SK-N-SH (cell line): ENCODE measurements at regions not wholly inside any gene's neighbourhood (a gene's known extent, or its start where the extent isn't known, plus 50 kb on each side); places are given as distances from the start of the nearest gene placed in this dataset.

Source experiments
- CTCF ChIA-PET: fragments of 300-600, 350-600 bp; formaldehyde crosslinking; extraction: SDS; loops from one replicate; lab custom pipeline; 2021; lab: Yijun Ruan, JAX
- POLR2A ChIA-PET: fragments of 350-600 bp; sonication (Branson Sonifier 250); formaldehyde crosslinking; extraction: SDS; loops from one replicate; lab custom pipeline; 2020; ENCODE audit warnings: antibody characterized with exemption, inconsistent platforms; lab: Yijun Ruan, JAX
- DNase-seq: peaks from one replicate; pipeline ENCODE4 v3.0.0; 2012
- H2AFZ ChIP-seq: fragments of 200-600 bp; sonication (generic); 2 replicates; pipeline ENCODE4 v1.8.1; 2016; ENCODE audit warnings: antibody characterized with exemption, mild to moderate bottlenecking, low read depth
- H3F3A ChIP-seq: fragments of 200-600 bp; sonication (generic); replicated peaks from 2 replicates; pipeline ENCODE3; 2016; ENCODE audit warnings: antibody characterized with exemption, mild to moderate bottlenecking; ENCODE audit not compliant: insufficient read depth
- H3K27ac ChIP-seq, 2 experiments: fragments of 200-500 bp in 1 of 2; fragments of 200-600 bp in 1 of 2; sonication (Bioruptor generic) in 1 of 2; sonication (generic), shearing (Covaris generic) in 1 of 2; 2 replicates each; pipeline versions ENCODE4 v1.5.1 to v1.6.1; 2014 to 2016; ENCODE audit warnings: low read depth in 2 of 2, inconsistent platforms in 1 of 2, low read length in 1 of 2, mild to moderate bottlenecking in 1 of 2, mixed read lengths in 1 of 2
- H3K27me3 ChIP-seq: fragments of 200-600 bp; sonication (generic), shearing (Covaris generic); 2 replicates; pipeline ENCODE4 v1.6.1; 2016; ENCODE audit warnings: mixed run types; ENCODE audit not compliant: insufficient read depth
- H3K36me3 ChIP-seq, 2 experiments: fragments of 200-500 bp in 1 of 2; fragments of 200-600 bp in 1 of 2; sonication (Bioruptor generic) in 1 of 2; sonication (generic) in 1 of 2; replicated peaks in 1 of 2; 2 replicates each; pipeline versions ENCODE3 to v1.5.1; 2014 to 2016; ENCODE audit warnings: low read length in 1 of 2, mild to moderate bottlenecking in 1 of 2; ENCODE audit not compliant: insufficient read depth in 2 of 2, control insufficient read depth in 1 of 2
- H3K4me1 ChIP-seq, 2 experiments: fragments of 200-500 bp in 1 of 2; fragments of 200-600 bp in 1 of 2; sonication (Bioruptor generic) in 1 of 2; sonication (generic), shearing (Covaris generic) in 1 of 2; 2 replicates each; pipeline versions ENCODE4 v1.5.1 to v1.6.1; 2014 to 2016; ENCODE audit warnings: low read depth in 1 of 2, low read length in 1 of 2, mixed run types in 1 of 2; ENCODE audit not compliant: insufficient read depth in 2 of 2, control insufficient read depth in 1 of 2
- H3K4me2 ChIP-seq: fragments of 200-600 bp; sonication (generic), shearing (Covaris generic); 2 replicates; pipeline ENCODE4 v1.6.1; 2017; ENCODE audit warnings: mixed run types
- H3K4me3 ChIP-seq, 2 experiments: fragments of 200-500 bp in 1 of 2; fragments of 200-600 bp in 1 of 2; sonication (Bioruptor generic) in 1 of 2; sonication (generic), shearing (Covaris generic) in 1 of 2; 2 replicates each; pipeline versions ENCODE4 v1.5.1 to v1.8.1; 2014 to 2016; ENCODE audit warnings: low read depth in 2 of 2, inconsistent platforms in 1 of 2, low read length in 1 of 2, mild to moderate bottlenecking in 1 of 2, mixed read lengths in 1 of 2, moderate library complexity in 1 of 2
- H3K79me2 ChIP-seq: fragments of 200-600 bp; sonication (generic); 2 replicates; pipeline ENCODE4 v1.8.1; 2017; ENCODE audit warnings: mild to moderate bottlenecking; ENCODE audit not compliant: insufficient read depth
- H3K9ac ChIP-seq: fragments of 200-600 bp; sonication (generic); 2 replicates; pipeline ENCODE4 v1.6.1; 2017; ENCODE audit warnings: mixed run types
- H3K9me2 ChIP-seq: fragments of 200-600 bp; sonication (generic); 2 replicates; pipeline ENCODE4 v1.6.1; 2017; ENCODE audit warnings: mixed run types
- H3K9me3 ChIP-seq: fragments of 200-600 bp; sonication (generic); 2 replicates; pipeline ENCODE4 v1.6.1; 2017; ENCODE audit warnings: mixed run types, mild to moderate bottlenecking, moderate library complexity
- H4K20me1 ChIP-seq: fragments of 200-600 bp; sonication (generic); 2 replicates; pipeline ENCODE4 v1.6.1; 2017; ENCODE audit warnings: mild to moderate bottlenecking, mixed run types; ENCODE audit not compliant: insufficient read depth
- CHD2 ChIP-seq: fragments of 150-350 bp; IDR thresholded peaks from 2 replicates; pipeline ENCODE4 v1.6.1; 2018; ENCODE audit warnings: low read length; ENCODE audit not compliant: partially characterized antibody
- ELF1 ChIP-seq: IDR thresholded peaks from 2 replicates; pipeline ENCODE4 v1.4.0; 2012
- EP300 ChIP-seq, 2 experiments: IDR thresholded peaks; 2 replicates each; pipeline versions ENCODE4 v1.4.0 to v1.6.1; 2012; ENCODE audit warnings: borderline replicate concordance in 1 of 2, low read depth in 1 of 2, low read length in 1 of 2
- EZH2phosphoT487 ChIP-seq: fragments of 200-600 bp; sonication (generic); IDR thresholded peaks from 2 replicates; pipeline ENCODE4 v1.6.1; 2017; ENCODE audit warnings: low read depth, mixed run types, mild to moderate bottlenecking, antibody characterized with exemption, moderate library complexity, borderline replicate concordance
- GABPA ChIP-seq: IDR thresholded peaks from 2 replicates; pipeline ENCODE4 v1.4.0; 2012; ENCODE audit warnings: low read depth, mild to moderate bottlenecking
- GATA2 ChIP-seq: sonication (generic); formaldehyde crosslinking; IDR thresholded peaks from 2 replicates; pipeline ENCODE4 v1.5.0; 2020; ENCODE audit warnings: mild to moderate bottlenecking, missing genetic modification reagents
- MXI1 ChIP-seq: IDR thresholded peaks from 2 replicates; pipeline ENCODE4 v1.6.1; 2012; ENCODE audit warnings: mild to moderate bottlenecking, low read depth, low read length, improper control_type of control experiment
- NRF1 ChIP-seq: IDR thresholded peaks from 2 replicates; pipeline ENCODE4 v1.6.1; 2012; ENCODE audit warnings: low read depth, mild to moderate bottlenecking, low read length
- POLR2AphosphoS5 ChIP-seq: IDR thresholded peaks from 2 replicates; pipeline ENCODE4 v1.6.1; 2012; ENCODE audit warnings: low read depth, low read length
- RCOR1 ChIP-seq: fragments of 150-350 bp; IDR thresholded peaks from 2 replicates; pipeline ENCODE4 v1.6.1; 2017; ENCODE audit warnings: antibody characterized with exemption, low read length
- REST ChIP-seq: IDR thresholded peaks from 2 replicates; pipeline ENCODE4 v1.6.1; 2012; ENCODE audit warnings: mild to moderate bottlenecking, low read depth, low read length, moderate library complexity
- RFX5 ChIP-seq: IDR thresholded peaks from 2 replicates; pipeline ENCODE4 v1.6.1; 2012; ENCODE audit warnings: mild to moderate bottlenecking, improper control_type of control experiment, low read length
- RXRA ChIP-seq: IDR thresholded peaks from 2 replicates; pipeline ENCODE4 v1.4.0; 2012; ENCODE audit warnings: low read depth, mild to moderate bottlenecking, borderline replicate concordance
- SIN3A ChIP-seq: IDR thresholded peaks from 2 replicates; pipeline ENCODE4 v1.6.1; 2012; ENCODE audit warnings: low read depth, mild to moderate bottlenecking, low read length, moderate library complexity, borderline replicate concordance
- SMC3 ChIP-seq: IDR thresholded peaks from 2 replicates; pipeline ENCODE4 v1.6.1; 2012; ENCODE audit warnings: low read depth, low read length, improper control_type of control experiment
- YY1 ChIP-seq: IDR thresholded peaks from 2 replicates; pipeline ENCODE4 v1.4.0; 2012; ENCODE audit warnings: low read depth, mild to moderate bottlenecking
- ZBTB33 ChIP-seq: IDR thresholded peaks from 2 replicates; pipeline ENCODE4 v1.4.0; 2012; ENCODE audit warnings: low read depth, borderline replicate concordance
- WGBS: methylation state at CpG from one replicate; pipeline ENCODE4 v1.1.6; 2017; ENCODE audit warnings: low lambda C conversion rate; 5-methylcytosine and 5-hydroxymethylcytosine counted together
- TF ChIP-seq, protein P1 (sequence below): fragments of 200-600 bp; sonication (generic); IDR thresholded peaks from 2 replicates; pipeline ENCODE4 v1.6.1; 2017; ENCODE audit warnings: antibody characterized with exemption, mild to moderate bottlenecking, moderate library complexity
- TF ChIP-seq, protein P2 (sequence below): IDR thresholded peaks from 2 replicates; pipeline ENCODE4; 2012
- TF ChIP-seq, protein P3 (sequence below): fragments of 150-350 bp; IDR thresholded peaks from 2 replicates; pipeline ENCODE4 v1.6.1; 2016; ENCODE audit warnings: mild to moderate bottlenecking, low read depth, low read length

- WGBS, result 30% methylated on average over 5 of the region's 5 CpGs
- Histone ChIP-seq H3K79me2 (no peaks in the 10 kb centered on the region), H3K9me2 (no peaks in the 10 kb centered on the region), H4K20me1 (no peaks in the 10 kb centered on the region), H3K4me3 (no peak overlapping the region), H3K4me1 (no peaks in the 10 kb centered on the region), H3K36me3 (no peaks in the 10 kb centered on the region), H3F3A (no peaks in the 10 kb centered on the region), H3K9me3 (no peaks in the 10 kb centered on the region), H3K27me3 (no peaks in the 10 kb centered on the region), H3K9ac (no peak overlapping the region), H3K4me2 (no peak overlapping the region)
- DNase-seq, result no peak
- POLR2A ChIA-PET, result no interaction called here
- CTCF ChIA-PET, result no interaction called here
- TF ChIP-seq, protein P1, sequence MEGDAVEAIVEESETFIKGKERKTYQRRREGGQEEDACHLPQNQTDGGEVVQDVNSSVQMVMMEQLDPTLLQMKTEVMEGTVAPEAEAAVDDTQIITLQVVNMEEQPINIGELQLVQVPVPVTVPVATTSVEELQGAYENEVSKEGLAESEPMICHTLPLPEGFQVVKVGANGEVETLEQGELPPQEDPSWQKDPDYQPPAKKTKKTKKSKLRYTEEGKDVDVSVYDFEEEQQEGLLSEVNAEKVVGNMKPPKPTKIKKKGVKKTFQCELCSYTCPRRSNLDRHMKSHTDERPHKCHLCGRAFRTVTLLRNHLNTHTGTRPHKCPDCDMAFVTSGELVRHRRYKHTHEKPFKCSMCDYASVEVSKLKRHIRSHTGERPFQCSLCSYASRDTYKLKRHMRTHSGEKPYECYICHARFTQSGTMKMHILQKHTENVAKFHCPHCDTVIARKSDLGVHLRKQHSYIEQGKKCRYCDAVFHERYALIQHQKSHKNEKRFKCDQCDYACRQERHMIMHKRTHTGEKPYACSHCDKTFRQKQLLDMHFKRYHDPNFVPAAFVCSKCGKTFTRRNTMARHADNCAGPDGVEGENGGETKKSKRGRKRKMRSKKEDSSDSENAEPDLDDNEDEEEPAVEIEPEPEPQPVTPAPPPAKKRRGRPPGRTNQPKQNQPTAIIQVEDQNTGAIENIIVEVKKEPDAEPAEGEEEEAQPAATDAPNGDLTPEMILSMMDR, result no peak
- TF ChIP-seq CHD2 (no peak), ZBTB33 (no peak), ELF1 (no peak), SIN3A (no peak)
- TF ChIP-seq, all 33 proteins: peak for 0
- Histone ChIP-seq H3K27ac (no peak overlapping the region), H2AFZ (no peak overlapping the region)
Observed at GRCh38 chr14:85987907-85988306, 458.0 kb downstream of the FLRT2 start.

DNA sequence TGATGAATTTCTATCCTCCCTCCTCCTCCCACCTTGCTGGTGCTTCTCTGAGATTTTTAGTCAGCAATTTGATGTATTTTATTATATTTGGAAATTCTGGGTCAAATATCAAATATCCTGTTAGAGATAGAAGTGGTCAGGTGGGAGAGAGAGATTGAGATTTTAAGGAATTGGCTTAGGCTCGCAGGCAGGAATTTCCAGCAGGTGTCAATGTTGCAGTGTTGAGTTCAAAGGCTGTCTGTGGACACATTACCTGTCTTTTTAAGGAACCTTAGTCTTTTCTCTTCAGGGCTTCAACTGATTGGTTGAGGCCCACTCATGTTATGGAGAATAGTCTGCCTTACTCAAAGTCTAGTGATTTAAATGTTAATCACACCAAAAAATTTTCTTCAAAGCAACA is 457.3 kb downstream of the FLRT2 start:
- ChIA-PET CTCF (no interaction called here), POLR2A (no interaction called here)
- Histone ChIP-seq H3K27me3 (no peaks in the 10 kb centered on the region), H3K9ac (no peak overlapping the region), H3K9me3 (no peaks in the 10 kb centered on the region), H3K79me2 (no peaks in the 10 kb centered on the region), H3K4me1 (no peaks in the 10 kb centered on the region), H2AFZ (no peak overlapping the region), H3K4me2 (no peak overlapping the region), H3K27ac (no peak overlapping the region), H3K36me3 (no peaks in the 10 kb centered on the region), H3K9me2 (no peaks in the 10 kb centered on the region), H3K4me3 (no peak overlapping the region), H4K20me1 (no peaks in the 10 kb centered on the region), H3F3A (no peaks in the 10 kb centered on the region)
- WGBS, result 29% methylated on average over 1 of the region's 1 CpG
- TF ChIP-seq, protein P2, sequence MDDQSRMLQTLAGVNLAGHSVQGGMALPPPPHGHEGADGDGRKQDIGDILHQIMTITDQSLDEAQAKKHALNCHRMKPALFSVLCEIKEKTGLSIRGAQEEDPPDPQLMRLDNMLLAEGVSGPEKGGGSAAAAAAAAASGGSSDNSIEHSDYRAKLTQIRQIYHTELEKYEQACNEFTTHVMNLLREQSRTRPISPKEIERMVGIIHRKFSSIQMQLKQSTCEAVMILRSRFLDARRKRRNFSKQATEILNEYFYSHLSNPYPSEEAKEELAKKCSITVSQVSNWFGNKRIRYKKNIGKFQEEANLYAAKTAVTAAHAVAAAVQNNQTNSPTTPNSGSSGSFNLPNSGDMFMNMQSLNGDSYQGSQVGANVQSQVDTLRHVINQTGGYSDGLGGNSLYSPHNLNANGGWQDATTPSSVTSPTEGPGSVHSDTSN, result no peak
- TF ChIP-seq POLR2AphosphoS5 (no peak), REST (no peak), GATA2 (CRISPR knock-in tag) (no peak), EP300 (IDR thresholded peaks at IDR 0.05; ENCODE audit: borderline replicate concordance in 1 of 2, low read depth in 1 of 2, low read length in 1 of 2) (no peak), RXRA (no peak), YY1 (no peak), EZH2phosphoT487 (no peak), GABPA (no peak), SMC3 (no peak), RFX5 (no peak), MXI1 (no peak), RCOR1 (no peak), NRF1 (no peak)
- TF ChIP-seq, protein P3, sequence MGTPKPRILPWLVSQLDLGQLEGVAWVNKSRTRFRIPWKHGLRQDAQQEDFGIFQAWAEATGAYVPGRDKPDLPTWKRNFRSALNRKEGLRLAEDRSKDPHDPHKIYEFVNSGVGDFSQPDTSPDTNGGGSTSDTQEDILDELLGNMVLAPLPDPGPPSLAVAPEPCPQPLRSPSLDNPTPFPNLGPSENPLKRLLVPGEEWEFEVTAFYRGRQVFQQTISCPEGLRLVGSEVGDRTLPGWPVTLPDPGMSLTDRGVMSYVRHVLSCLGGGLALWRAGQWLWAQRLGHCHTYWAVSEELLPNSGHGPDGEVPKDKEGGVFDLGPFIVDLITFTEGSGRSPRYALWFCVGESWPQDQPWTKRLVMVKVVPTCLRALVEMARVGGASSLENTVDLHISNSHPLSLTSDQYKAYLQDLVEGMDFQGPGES, result no peak
- DNase-seq, result no peak
